ENCODE measurements at regions not wholly inside any gene's neighbourhood (a gene's known extent, or its start where the extent isn't known, plus 50 kb on each side); places are given as distances from the start of the nearest gene placed in this dataset.
A peak's percentile ranks its signal among the peaks of the same experiment; 100 is the strongest.

DNA sequence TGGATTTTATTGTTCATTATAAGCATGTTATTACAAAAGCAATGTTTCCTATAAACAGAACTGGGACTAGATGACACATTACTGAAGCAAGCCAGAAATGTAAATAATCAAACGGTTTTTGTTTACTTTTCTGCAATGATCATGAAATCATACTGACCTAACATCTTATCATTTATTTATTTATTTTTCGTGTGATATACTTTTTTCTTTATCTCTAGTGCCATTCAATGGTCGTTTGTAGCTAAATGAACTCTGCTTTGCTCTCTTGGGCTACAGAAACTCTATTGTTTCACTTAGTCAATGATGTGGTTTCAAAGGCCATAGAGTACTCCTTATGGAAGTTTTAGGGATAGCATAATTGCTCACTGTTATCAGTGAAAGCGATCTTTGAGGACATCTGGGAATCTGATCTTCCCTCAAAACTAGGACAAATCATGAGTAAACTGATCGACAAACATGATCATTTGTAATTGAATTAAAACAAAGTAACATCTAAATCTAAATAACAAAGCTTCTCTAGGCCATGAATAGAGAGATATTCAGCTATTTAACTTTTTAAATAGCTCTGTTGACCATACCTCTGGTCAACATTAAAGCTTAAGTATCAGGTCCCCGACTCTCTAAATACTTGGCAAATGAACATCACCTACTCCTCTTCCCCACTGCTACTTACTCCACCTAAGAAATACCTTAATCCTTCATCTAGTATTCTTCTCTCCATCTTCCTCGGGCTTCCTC, 933.4 kb downstream of the TFAP2A start:
- DNase-seq (ENCODE audit: low read depth) = peak; percentile 52

DNA sequence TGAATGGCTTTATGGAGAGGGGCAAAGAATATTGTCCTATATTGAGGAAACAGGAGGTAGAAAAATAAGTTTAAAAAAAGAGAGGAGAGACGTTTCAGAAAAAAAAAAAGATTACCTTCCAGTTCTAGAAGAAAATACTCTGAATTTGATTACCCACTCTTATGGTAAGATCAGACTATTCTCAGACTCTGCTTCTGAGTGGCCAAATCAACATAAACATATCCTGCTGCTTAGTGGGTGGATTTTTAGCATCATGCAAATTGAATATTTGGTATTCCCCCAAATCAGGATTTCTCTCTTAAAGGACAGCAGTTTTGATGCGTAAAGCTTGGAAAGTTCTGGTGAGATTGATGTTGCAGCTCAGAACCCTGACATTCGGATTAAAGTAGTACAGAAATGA, 946.6 kb downstream of the TFAP2A start:
- no peak for DNase-seq (ENCODE audit: low read depth)

DNA sequence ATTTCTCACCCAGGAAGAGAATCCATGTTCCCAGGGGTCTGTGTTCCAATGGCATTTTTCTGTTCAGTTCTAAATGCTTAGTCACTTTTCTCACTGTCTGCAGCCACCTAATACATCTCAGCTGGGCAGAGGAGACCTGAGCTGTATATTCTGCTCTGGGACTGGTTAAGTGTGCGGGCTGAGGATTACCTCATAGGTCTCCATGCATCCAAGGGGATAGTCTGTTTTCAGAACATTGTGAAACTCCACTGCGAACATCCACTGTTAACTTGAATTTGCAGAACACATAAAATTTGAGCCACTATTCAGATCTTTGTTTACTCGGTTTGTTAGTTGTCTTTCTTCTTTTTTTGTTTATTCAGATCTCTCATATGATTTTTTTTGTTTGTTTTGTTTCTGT, 947.1 kb downstream of the TFAP2A start:
- DNase-seq (ENCODE audit: low read depth) = peak; percentile 85

DNA sequence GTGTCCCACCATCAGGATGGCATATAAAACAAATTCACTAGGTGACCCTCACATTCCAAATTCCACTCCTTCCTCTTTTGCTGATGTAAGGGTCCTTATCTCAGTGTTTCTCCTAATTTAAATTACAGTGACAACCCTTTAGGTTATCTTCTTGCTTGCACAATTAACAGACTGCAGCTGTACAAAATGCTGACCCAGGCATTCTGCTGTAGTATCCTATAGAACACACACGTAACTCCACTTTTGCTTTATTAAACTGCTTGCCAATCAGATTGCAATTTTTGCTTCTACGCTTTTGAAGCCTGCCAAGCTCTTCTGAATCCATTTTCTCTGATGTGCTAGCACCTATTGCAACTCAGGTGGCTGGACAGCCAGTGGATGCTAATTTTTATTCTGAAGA, 950.3 kb downstream of the TFAP2A start:
- no peak for DNase-seq (ENCODE audit: low read depth)

DNA sequence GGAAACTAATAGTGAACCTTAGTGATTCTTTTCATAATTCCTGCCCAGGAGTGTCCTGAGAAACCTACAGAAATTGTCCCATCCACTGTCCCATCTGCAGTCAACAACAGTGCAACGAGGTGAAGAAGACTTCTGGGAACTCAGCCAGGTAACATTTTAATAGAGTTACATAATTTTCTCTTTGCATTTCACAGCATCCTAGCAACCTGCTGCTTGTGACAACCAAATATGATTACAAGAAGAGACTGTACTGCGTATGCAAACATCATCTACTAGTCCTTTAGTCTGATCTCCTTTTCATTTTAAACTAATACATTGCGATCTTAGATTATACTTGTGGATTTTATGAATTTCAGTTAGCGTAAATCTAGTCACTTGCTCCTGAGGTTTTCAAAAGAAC, 951.6 kb downstream of the TFAP2A start:
- DNase-seq (ENCODE audit: low read depth) = no peak

DNA sequence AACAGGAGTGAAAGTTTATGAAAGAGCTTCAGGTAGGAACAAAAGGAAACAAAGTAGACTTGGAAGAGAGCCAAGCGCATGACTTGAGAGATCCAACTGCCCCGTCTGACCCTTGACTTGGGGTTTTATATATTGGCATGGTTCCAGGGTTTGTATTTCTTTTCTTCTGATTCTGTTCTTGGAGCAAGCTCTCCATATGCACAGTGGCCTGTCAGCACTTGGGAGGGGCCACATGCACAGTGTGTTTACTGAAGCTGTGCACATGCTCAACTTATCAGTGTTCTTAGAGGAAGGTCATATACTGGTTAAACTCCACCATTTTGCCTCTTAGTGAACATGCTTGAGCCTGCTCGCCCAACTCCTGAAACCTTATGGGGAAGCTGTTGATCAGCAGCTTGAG, 953.7 kb downstream of the TFAP2A start:
- no peak for DNase-seq (ENCODE audit: low read depth)

DNA sequence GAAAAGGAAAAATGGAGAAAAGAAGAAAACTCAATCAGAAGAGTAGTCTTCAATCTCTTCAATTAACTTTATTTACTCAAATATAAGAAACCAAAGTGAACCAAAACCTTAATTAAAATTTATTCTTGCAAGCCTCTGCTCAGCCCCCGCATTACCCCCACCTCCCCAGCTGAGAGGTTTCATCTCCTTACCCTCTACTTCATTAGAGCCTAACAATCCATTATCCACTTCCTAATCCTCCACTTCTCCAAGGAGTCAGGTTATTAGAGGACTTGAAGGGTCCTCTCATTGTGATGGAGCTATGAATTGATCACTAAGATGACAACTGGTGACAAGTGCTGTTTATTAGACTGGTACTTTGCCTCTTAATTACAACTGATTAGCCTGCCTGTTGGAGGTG, 956.5 kb downstream of the TFAP2A start:
- no peak for DNase-seq (ENCODE audit: low read depth)

DNA sequence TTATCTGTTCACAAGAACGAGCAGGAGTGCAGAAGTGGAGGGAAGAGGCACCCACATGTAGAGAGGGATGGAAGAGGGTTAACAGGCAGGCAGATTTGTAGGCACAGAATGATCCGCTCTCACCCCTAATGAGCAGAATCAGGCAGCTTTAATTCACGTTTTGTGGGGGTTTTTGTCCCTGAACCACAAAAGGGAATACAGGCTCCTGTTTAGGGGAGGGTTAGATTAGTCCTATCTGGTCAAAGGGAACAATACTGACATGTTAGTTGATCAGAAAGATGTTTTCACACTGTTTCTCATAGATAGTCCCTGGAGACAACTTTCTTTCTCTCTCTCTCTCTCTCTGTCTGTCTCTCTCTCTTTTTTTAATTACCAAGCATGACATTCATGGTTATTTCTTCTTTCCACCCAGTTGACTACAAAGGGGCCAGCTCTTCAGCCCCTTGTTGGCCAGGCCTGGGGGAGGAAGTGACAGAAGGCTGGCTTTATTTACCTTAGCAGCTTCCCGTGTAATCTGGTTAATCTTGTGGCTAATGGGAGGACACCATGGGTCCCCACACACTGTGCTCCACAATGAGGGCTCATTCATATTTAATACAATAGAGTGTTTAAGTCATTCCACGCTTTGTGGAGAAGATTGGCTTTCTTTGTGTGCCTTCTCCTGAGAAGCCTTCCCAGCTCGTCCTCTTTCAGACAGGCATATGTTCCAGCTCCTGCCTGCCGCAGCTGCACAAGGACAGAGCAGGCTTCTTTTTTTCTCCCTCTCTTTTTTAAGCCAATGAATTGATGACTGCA, 958.8 kb downstream of the TFAP2A start:
- DNase-seq (ENCODE audit: low read depth) = no peak

DNA sequence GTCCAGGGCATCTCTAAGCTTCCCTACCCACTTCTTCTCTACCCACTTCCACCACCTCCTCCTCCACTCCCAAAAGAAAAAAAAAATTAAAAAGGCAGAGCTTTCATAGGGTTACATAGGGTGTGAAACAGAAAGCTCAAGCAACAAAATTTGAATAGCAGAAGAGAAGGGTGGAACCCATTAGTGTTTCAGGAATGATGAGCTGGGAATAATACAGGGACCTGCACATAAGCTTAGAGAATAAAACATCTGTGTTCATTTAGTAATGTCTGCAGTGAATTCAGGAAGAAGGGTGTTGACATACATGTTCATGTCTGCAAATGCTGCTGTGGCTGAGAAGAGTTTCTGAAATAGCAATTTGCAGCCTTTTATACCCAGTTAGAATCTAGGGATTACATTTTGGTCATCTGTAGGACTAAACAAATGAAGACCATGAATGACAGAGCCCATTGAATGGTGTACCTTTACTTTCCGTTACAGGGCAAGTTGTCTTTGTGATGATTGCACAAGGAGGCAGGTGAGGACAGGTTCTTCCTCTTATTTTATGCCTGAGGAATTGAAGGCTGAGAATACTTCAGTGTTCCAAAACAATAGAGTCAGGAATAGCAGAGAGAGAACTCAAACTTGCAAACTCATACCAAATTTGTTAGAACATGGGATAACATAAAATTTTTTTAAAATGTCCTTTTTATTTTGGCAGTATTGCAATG, 975.1 kb downstream of the TFAP2A start:
- DNase-seq (ENCODE audit: low read depth) = no peak

DNA sequence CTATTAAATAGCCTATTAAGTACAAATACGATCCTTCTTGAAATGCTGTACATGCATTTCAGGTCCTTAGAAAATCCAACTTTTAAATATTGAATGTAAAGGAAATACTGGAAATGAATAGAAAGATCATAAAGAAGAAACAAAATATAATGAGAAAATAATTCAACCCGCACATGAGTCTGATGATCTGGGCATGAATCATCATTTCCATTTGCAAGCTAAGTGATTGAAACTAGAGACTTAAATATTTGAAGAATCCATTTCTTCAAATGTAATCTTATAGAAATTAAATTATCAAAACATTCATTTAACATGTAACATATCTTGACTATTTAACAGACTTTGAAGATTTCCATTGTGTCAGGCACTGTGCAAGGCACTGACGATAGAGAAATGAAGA, 977.0 kb downstream of the TFAP2A start:
- peak; percentile 35 for DNase-seq (ENCODE audit: low read depth)

DNA sequence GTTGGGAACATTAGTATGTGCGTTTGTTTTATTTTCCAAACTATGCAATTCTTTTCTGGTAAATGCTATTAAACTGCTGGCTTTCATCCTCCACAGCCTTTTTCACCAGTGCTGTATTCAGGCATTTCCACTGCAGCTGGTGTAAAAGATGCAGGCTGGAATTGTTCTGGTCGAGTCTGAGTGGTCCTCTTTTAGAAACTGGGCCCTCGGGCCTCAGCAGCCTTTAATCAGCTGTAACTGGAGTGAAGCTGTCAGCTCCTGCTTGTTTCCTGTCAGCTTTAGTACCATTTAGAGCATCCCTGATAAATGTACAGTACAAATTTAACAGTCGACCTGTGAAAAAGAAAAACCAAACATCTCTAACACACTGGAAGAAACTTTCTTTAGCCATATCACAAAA, 979.6 kb downstream of the TFAP2A start:
- DNase-seq (ENCODE audit: low read depth) = no peak

DNA sequence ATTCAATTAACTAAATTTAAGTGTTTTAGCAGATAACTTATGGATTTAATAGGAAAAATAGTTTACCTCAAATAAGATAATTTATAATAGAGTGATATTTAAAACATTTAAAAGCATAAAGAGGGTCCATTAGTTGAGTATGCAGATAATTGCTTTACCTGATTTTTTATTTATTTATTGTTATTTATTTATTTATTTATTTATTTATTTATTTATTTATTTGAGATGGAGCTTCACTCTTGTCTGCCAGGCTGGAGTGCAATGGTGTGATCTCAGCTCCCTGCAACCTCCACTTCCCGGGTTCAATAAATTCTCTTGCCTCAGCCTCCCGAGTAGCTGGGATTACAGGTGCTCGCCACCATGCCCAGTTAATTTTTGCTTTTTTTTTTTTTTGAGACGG, 982.9 kb downstream of the TFAP2A start:
- DNase-seq (ENCODE audit: low read depth) = no peak

DNA sequence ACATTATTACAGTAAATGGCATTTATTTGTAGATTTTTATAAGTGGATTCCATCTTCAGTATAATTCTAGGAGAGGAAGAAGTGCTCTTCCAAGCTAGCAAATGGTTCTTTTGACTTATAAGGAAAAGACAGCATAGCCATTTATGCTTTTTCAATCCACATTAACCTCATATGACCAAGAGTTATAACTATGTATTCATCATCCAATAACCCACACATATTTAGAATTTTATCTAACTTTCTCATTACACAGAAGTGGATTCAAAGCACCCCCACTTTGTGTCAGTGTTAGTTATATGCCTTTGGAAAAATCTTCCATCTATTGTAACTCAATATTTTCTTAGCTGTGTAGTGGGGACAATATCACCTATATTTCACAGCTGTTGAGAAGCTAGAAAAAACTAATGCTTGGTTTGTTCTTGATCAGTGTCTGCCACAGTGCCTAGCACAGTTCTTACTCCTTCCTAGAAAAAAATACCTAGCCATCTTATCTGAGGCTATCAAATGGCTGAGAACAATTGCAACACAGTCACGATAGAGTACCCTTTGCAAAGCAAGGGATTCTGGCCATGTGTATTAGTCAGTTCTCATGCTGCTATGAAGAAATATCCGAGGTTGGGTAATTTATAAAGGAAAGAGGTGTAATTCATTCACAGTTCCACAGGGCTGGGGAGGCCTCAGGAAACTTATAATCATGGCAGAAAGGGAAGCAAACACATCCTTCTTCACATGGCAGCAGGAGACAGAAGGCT, 986.3 kb downstream of the TFAP2A start:
- DNase-seq (ENCODE audit: low read depth) = peak; percentile 28

DNA sequence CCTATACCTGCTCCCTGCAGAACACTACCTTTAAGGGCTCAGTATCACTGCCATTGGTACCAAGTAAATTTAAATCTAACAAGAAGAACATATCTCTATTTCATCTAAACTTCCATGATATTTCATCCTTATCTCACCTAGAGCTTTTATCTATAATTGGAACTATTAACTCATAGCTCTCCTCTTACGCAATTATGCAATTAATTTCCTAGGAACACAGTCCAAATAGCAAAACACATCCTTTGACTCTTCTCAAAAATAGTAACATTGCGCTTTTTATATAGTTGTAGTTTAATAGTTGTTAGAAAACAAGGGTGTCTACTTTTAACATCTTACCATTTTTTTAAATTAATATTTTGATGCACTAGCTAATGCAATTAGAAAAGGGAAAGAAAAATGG, 986.8 kb upstream of the SLC35B3 start:
- no peak for DNase-seq (ENCODE audit: low read depth)

DNA sequence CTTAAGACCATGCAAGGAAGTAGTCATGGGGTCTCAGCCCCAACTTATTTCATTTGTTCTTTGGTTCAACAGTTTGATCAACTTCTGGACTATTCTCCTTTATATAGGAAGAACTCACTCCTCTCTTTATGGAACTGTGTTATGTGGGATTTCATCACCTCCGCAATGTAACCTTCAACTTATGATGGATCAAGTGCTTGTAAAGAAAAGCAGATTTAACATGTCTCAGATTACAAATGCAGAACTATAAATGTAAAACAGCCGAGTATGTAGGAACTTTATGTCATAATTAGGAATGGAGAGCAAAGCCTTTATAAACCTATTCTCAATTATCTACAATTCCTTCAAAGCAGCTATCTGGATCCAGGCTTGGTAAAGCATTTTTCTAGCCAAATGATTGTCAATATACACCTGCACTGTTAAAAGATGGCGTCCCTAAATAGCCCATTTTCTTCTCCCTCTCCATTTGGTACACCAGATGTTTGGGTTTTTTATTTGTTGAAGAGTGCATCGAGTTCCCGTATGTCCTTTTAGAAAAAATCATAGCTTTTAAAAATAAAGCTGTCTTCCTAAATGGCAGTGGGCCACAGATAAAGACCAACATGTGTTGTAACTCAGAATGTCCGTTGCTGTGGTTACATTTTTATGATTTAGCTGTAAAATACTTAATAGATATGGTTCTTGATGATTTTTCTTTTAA, 985.1 kb upstream of the SLC35B3 start:
- DNase-seq (ENCODE audit: low read depth) = no peak

DNA sequence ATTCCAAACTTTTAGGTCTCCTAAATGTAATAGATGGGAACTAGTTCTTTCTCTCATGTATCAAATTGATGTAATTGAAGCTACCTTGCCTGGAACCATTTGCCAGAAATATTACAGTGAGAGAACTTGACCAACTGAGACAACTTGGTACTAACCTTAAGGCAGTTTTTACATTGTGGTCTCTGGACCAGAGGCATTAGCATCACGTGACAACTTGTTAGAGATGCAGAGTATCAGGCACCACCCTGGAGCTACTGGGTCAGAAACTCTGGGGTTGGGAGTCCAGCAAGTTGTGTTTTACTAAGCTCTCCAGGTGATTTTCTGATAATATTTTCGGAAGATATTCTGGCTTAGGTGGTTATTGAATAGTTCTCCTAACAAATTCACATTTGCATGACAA, 982.1 kb upstream of the SLC35B3 start:
- no peak for DNase-seq (ENCODE audit: low read depth)

DNA sequence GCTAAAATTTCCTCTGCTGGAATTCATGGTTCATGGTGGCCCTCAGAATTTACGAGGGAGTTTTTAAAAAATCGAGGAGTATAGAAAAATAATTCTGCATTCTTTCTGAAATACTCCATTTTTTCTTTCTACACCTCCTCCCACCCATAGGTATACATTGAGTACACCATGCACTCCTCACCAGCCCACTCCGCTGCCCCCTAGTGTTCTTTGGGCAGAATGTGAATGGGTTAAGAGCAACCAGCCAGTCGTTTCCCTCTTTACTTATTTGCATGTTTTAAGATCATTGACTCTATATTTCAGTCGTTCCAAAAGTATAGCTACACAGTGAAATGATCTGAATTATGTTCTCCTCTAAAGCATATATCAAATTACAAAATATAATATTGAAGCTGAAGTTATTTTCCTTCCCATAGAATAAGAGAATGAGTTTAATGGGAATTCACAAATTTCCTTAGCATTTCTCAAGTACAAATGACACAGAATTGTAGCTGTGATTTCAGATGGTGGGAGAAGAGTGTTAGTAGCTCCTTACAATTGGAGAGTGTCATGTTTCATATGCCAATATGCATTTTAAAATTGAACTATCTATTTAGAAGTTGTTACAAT, 977.7 kb upstream of the SLC35B3 start:
- no peak for DNase-seq (ENCODE audit: low read depth)

DNA sequence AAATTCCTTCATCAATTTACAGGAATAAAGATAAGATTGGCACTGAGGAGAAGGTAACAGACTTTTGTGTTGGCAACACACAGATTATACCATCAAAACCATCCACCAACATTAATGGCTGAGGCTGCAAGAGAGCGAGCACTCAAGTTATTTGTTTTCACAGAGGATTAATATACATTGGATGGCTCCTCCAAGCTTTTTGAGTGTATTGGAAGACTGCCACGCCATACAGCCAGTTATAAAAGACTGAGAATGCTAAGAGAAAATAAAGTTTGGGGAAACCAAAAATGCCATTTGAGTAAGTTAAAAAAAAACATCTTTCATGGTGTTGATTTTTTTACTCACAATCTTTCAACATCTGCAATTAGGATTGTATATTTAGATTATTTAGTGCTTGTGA, 973.8 kb upstream of the SLC35B3 start:
- no peak for DNase-seq (ENCODE audit: low read depth)

DNA sequence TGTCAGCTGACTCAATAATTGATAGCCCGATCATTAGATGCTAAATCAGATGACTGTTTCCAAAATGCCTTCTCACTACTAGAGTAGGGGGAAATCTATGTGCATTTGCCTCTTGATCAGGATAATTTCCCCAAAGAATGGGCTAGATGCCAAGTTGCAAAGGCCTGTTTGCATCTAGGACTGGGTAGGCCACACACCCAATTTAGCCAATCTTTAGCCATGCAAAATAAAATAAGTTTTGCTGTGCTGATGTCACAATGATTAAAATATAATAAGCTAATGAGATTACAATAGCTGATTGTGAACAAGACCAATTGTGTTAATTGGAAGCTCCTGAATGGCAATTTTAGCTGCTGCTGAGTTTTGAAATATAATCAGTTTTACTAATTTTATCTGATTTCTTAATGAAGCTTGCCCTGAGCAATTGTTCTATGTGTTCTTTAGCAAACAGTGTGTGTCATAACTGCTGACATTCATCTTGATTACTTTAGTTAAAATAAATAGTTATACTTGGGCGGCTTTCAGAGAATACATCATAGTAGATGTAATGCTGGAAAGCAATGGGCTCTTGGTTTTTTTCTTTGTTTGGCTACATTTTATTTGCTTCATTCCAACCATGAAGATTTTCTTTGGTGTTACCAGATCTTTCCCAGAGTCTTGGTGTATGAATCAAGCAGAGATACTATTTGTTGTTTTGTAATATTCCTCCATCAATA, 973.2 kb upstream of the SLC35B3 start:
- DNase-seq (ENCODE audit: low read depth) = peak; percentile 57

DNA sequence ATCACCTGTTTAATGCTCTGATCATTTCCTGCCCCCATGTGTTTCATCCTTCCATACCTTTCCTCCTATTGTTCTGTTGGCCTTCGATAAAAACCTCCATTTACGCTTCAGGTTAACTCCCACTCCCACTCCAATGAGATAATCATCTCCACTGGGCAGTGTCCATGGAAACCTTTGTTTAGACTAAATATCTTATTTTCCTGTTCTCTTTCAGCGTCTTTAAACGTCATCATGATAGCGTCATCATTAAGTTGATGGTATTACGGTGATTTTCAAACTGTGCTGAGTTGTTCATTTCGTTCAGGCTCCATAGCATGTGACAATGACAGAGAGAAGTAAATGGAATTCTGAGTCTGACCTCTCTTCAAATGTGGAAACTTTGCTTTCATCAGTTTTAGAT, 970.5 kb upstream of the SLC35B3 start:
- DNase-seq (ENCODE audit: low read depth) = no peak

DNA sequence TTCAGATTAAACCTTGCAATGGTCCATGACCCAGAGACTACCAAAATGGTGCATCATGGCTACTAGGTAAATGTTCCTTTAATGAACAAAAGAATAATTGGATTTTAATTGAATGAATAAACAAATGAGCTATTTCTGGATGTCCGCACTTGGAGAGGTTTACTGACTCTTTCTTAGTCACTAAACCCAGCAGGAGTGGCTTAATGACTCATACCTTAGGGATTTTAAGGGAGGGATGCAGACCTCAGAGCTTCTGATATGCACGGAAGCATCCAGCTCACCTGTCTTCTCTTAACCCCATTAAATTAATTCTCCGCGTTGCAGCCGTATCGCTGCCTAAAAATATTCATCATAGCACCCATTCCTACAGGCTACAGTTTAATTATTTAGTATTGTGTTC, 970.0 kb upstream of the SLC35B3 start:
- DNase-seq (ENCODE audit: low read depth) = peak; percentile 5

All from fibroblast of gingiva (primary cell).